HG02623 (cell line): ENCODE measurements at regions not wholly inside any gene's neighbourhood (a gene's known extent, or its start where the extent isn't known, plus 50 kb on each side); places are given as distances from the start of the nearest gene placed in this dataset.

Experiments used
- ATAC-seq: cut with Tn5 transposase; IDR thresholded peaks from one replicate; pipeline ENCODE4 v1.9.1; 2021; ENCODE audit warnings: moderate library complexity; ENCODE audit not compliant: unreplicated experiment

GRCh38 chr2:65549631-65550030 is 117.2 kb upstream of the SPRED2 start:
- ATAC-seq, result no peak

- ATAC-seq, result no peak
These were observed 116.8 kb upstream of the SPRED2 start for GRCh38 chr2:65549257-65549627.

GRCh38 chr2:65548576-65549256 is 116.3 kb upstream of the SPRED2 start:
- no peak for ATAC-seq

GRCh38 chr2:65548064-65548463 is 115.7 kb upstream of the SPRED2 start:
- no peak for ATAC-seq

- no peak for ATAC-seq
These were observed 113.7 kb upstream of the SPRED2 start for GRCh38 chr2:65545837-65546805.

GRCh38 chr2:65541773-65542172 is 109.4 kb upstream of the SPRED2 start:
- ATAC-seq, result no peak

- ATAC-seq, result no peak
These were observed 107.2 kb upstream of the SPRED2 start for GRCh38 chr2:65539633-65540032.

GRCh38 chr2:65537651-65538385 is 105.4 kb upstream of the SPRED2 start:
- no peak for ATAC-seq

GRCh38 chr2:65536596-65536995 is 104.2 kb upstream of the SPRED2 start:
- peak; percentile 86 for ATAC-seq

- no peak for ATAC-seq
These were observed 100.5 kb upstream of the SPRED2 start for GRCh38 chr2:65532937-65533336.

GRCh38 chr2:65532326-65532725 is 99.9 kb upstream of the SPRED2 start:
- no peak for ATAC-seq

GRCh38 chr2:65530547-65531320 is 98.3 kb upstream of the SPRED2 start:
- ATAC-seq, result no peak

GRCh38 chr2:65529419-65529818 is 97.0 kb upstream of the SPRED2 start:
- ATAC-seq, result no peak

GRCh38 chr2:65528241-65528574 is 95.8 kb upstream of the SPRED2 start:
- no peak for ATAC-seq

GRCh38 chr2:65527451-65528240 is 95.2 kb upstream of the SPRED2 start:
- no peak for ATAC-seq

GRCh38 chr2:65525616-65526231 is 93.3 kb upstream of the SPRED2 start:
- no peak for ATAC-seq

- ATAC-seq, result no peak
These were observed 90.5 kb upstream of the SPRED2 start for GRCh38 chr2:65522922-65523321.

GRCh38 chr2:65518751-65519150 is 86.4 kb upstream of the SPRED2 start:
- ATAC-seq, result no peak

GRCh38 chr2:65514555-65515195 is 82.3 kb upstream of the SPRED2 start:
- ATAC-seq, result no peak
